GM18517 (cell line): ENCODE measurements at regions not wholly inside any gene's neighbourhood (a gene's known extent, or its start where the extent isn't known, plus 50 kb on each side); places are given as distances from the start of the nearest gene placed in this dataset.

Source experiments
- ATAC-seq: cut with Tn5 transposase; IDR thresholded peaks from one replicate; pipeline ENCODE4 v1.9.1; 2021; ENCODE audit warnings: mild to moderate bottlenecking, moderate library complexity; ENCODE audit not compliant: unreplicated experiment

- ATAC-seq = no peak
These were observed 262.6 kb upstream of the THBS1 start for GRCh38 chr15:39318231-39318630.

DNA sequence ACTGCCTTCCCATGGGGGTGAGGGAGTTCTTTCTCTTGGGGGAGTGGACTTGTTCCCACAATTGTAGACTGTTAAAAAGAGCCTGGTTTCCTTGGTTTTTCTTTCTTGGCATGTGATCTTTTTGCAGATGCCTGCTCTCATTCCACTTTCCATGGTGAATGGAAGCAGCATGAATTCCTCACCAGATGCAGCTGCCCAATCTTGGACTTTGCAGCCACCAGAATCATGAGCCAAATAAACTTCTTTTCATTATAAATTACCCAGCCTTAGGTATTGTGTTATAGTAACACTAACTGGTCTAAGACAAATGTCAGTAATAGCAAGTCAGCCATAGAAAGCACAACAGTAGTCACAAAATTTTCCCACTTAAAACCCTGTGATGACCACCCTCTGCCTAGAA lies 260.5 kb upstream of the THBS1 start:
- ATAC-seq = no peak

DNA sequence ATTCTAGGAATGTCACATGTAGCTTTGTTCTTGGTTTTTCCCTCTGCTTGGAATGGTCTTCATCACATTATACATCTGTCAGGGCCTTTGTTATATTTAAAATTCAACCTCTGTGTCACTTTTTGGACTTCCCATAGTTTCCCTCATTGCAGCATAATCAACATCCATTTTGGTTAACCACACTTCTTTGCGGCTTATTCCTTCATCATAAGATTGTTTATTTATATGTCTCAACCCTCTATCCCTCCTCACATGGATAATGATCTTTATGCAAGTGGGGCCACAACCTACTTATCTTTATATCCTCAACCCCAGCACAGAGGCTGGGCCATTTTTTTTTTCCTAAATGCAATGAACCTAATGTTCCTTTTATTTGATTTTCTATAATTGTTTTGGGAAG lies 260.0 kb upstream of the THBS1 start:
- no peak for ATAC-seq

DNA sequence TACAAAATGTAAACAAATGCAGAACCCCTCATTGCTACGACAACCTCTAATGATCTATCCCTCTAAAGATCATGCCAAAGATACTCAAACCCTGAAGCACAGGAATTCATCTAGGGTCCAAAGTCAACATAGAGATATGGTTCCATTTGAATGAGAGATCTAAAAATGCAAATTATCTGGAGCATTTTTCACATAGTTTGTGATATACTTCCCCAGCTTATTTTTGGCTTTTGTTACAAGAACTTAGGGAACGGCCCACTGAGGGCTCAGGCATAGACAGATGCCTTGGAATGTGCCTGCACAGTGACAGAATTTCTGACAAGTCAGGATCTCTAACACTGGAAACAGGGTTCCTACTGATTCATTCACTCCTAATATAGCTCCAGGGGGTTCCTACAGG lies 258.9 kb upstream of the THBS1 start:
- no peak for ATAC-seq

GRCh38 chr15:39323157-39323556 lies 257.7 kb upstream of the THBS1 start:
- ATAC-seq = no peak

GRCh38 chr15:39323706-39324105 lies 257.2 kb upstream of the THBS1 start:
- no peak for ATAC-seq

GRCh38 chr15:39326306-39326975 lies 254.4 kb upstream of the THBS1 start:
- ATAC-seq = no peak

DNA sequence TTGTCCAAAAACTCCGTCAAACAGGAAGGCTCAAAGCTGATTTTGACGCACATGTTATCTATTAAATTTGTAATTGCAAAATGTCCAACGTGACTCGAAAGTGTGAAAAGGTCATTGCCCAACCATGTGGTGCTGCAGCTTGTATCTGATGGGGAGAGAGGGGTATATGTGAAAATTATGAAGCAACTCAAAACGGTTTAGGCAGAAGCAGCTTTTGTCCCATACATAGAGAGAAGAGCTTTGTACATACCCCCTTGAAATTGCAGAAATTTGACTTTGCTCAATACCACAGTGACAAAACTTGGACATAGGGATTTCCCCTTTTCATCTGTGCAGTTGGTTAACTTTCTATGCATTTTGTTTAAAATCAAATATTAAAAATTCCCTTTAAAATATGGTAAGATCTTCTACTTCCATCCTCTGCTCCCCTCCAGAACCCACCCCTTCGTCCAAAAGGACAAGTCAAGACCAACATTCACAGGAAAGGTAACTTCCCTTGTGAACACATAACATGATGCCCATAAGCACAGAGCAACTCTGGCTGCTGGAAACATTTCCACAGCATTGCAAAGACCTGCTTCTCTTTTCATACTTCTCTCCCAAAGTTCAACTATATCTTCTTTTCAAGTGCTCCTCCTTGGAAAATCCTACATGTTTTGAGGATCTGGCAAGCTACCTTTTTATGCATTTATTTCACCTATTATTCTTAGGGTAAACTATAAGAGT lies 253.7 kb upstream of the THBS1 start:
- ATAC-seq = no peak

DNA sequence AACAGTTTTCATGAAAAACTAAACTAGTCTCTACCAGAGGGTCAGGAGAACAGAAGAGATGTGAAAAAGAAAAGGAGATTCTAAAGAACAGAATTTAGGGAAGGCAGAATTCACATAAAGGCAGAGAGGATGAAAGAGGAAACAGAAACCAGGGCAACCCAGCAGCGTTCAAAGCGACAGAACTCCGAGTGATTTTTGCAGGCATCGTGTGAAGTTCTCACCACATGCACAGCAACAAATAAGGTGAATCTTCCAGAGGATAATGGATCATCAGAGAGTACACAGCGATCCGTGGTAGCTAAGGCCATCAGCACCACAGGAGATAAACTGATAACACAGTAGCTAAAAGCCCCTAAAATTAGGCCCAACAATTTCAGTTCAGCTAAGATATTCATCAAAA lies 250.8 kb upstream of the THBS1 start:
- ATAC-seq = no peak

GRCh38 chr15:39331584-39331983 lies 249.3 kb upstream of the THBS1 start:
- ATAC-seq = no peak

DNA sequence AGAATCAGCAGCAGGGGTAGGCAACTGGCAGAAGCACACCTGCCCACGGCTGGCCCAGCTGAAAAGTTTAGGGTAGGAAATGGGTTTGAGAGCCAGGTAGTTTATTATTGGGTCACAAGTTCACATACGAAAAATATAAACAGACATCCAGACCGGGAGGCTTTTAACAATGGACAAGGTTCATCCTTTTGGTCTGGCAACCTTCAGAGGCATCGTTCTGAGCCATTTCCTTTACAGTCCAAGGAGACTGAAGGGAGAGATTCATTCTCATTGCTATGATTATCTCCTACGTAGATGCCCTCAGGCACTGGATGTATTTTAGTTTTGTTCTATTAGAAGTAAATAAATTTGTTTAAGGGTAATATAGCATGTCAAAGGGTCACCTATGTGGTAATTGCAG lies 248.0 kb upstream of the THBS1 start:
- no peak for ATAC-seq

DNA sequence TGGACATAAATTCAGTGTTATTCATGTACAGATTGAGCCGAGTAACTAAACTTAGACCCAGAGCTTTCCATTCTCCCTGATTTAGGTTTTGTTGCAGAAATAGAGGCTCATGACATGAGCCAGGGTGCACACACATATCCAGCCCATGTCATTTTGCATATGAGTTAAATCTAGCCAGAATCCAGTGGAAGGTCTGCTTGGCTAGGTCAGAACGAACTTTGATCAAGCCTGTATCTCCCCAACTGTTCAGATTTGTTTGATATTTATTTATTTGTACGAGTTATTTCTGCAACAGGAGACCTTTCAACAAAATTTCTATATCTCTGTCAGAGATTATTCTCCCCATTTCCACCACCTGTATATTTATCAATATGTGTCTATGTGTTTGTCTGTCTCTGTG lies 247.5 kb upstream of the THBS1 start:
- no peak for ATAC-seq

- no peak for ATAC-seq
These were observed 247.0 kb upstream of the THBS1 start for GRCh38 chr15:39333896-39334295.

GRCh38 chr15:39336926-39337325 lies 244.0 kb upstream of the THBS1 start:
- ATAC-seq = no peak

- no peak for ATAC-seq
These were observed 242.6 kb upstream of the THBS1 start for GRCh38 chr15:39338251-39338650.

GRCh38 chr15:39340903-39341645 lies 239.8 kb upstream of the THBS1 start:
- ATAC-seq = no peak

DNA sequence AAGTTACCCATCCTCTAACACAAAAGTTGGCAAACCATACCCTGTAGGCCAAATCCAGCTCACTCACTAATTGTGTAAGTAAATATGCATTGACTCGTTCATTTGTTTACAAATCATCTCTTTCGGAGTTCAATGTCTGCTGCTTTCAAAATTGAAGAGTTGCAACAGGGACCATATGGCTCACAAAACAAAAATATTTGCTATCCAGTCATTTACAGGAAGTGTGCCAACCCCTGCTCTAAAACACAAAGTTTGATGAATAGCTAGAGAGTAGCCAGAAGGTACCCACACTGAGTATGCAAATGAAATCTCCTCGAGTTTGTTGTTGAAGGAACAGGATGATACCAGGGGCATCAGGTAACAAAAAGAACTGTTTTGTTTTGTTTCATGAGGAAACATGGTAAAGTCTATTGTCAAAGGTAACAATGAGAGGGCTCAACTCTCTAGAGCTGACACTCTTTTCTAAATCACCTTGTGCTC lies 236.2 kb upstream of the THBS1 start:
- ATAC-seq = no peak

DNA sequence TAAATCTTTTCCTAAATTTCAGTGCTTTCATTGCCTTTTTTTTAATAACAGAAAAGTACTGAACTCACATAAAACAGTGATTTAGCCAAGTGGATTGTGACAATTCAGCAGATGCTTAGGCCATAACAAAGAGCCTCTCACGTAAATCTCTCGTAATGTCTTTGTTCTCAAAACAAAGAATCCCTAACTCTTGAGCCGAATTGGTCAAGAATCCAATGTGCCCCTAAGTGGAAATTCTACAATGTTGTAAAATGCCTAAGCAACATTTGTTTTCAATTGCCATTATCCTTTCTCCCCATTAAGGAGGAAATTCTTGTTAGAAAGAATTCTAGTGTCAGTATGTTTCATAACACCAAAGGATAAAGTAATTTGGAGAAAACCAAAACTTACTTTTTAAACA lies 235.7 kb upstream of the THBS1 start:
- no peak for ATAC-seq

- ATAC-seq = no peak
These were observed 233.4 kb upstream of the THBS1 start for GRCh38 chr15:39347453-39347852.

DNA sequence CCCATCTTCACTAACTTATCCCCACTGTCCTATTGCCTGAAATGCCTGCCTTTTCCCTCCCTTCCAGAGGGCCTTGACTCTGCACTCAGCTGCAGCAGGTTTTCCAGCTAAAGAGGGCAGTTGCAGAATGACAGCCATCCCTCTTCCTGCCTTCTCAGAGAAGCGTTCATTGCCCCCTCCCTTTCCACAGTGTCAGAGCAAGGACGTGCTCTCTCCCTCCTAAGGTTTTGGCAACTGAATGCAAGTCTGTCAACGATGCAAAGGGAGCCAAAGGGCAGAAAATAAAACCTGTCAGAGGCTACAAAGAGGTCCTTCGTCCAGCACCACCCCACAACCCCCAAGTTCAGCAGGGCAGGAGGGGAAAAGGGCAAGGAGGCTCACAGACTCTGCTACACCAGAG lies 230.1 kb upstream of the THBS1 start:
- ATAC-seq = no peak

DNA sequence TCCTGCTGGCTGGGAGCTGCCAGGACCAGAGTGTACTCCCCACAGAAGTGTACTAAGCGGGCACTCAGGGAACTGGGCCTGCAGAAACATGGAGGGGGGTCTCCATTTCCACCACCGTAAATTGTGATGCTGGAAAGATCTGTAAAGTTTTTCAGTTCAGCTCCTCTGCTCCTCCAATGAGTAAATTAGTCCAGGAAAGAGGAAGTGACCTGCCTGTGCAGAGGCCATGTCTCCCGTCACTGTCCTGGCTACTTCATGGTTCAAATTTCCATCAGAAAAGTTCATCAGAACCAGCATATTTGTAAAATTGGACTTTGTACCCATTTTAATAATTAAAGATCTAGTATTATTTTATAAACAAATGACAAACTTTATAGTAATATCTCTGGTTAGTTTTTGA lies 226.7 kb upstream of the THBS1 start:
- no peak for ATAC-seq
